ENCODE measurements at regions not wholly inside any gene's neighbourhood (a gene's known extent, or its start where the extent isn't known, plus 50 kb on each side); places are given as distances from the start of the nearest gene placed in this dataset.

DNA sequence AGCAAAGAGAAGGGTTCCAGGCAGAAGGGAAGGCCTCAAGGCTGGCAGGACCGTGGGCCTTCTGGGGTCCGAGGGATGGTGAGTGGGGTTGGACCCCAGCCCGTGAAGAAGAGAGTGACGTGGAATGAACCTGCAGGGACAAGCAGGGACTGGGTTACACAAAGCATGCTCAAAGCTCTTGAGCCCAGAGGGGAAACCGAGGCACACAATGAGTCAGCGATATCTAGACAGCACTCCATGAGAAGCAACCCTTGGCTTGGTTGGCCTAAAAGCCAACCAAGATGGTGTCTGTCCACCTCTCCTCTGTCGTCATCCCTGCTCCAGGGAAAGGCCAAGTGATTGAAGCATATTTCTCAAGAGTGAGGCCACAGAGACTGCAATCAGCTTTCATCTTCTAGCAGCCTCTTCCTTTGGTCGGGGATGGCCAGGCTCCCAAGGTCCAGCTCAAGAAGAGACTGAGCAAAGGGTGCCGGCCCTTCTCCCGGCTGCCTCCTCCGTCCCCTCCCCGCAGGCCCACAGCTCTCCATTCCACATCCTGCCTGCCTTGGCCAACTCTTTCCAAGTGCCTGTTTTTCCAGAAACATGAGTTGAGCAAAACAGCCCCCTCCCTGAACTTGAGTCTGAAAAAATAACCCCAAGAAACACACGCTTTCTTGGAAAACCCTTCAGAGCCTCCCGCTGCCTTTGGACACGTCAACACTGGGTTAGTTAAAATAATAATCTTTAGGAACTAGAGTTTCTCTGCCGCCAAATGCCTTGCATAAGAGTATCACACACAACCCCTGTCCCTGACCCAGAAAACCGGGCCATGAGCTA is 556.6 kb downstream of the MIAT start:
- TF ChIP-seq, protein P1, sequence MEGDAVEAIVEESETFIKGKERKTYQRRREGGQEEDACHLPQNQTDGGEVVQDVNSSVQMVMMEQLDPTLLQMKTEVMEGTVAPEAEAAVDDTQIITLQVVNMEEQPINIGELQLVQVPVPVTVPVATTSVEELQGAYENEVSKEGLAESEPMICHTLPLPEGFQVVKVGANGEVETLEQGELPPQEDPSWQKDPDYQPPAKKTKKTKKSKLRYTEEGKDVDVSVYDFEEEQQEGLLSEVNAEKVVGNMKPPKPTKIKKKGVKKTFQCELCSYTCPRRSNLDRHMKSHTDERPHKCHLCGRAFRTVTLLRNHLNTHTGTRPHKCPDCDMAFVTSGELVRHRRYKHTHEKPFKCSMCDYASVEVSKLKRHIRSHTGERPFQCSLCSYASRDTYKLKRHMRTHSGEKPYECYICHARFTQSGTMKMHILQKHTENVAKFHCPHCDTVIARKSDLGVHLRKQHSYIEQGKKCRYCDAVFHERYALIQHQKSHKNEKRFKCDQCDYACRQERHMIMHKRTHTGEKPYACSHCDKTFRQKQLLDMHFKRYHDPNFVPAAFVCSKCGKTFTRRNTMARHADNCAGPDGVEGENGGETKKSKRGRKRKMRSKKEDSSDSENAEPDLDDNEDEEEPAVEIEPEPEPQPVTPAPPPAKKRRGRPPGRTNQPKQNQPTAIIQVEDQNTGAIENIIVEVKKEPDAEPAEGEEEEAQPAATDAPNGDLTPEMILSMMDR (IDR thresholded peaks at IDR 0.05) = no peak
- no peak for TF ChIP-seq POLR2A (IDR thresholded peaks at IDR 0.05)
